ENCODE measurements at regions not wholly inside any gene's neighbourhood (a gene's known extent, or its start where the extent isn't known, plus 50 kb on each side); places are given as distances from the start of the nearest gene placed in this dataset.

GRCh38 chr15:36370051-36370730, 209.2 kb upstream of the CDIN1 start:
- DNase-seq, result no peak

GRCh38 chr15:36370731-36371112, 208.7 kb upstream of the CDIN1 start:
- no peak for DNase-seq

- no peak for DNase-seq
These were observed 207.9 kb upstream of the CDIN1 start for GRCh38 chr15:36371509-36371908.

GRCh38 chr15:36372968-36373367, 206.5 kb upstream of the CDIN1 start:
- DNase-seq, result no peak

- DNase-seq, result no peak
These were observed 205.9 kb upstream of the CDIN1 start for GRCh38 chr15:36373550-36373949.

- no peak for DNase-seq
These were observed 190.3 kb upstream of the CDIN1 start for GRCh38 chr15:36389107-36389506.

- DNase-seq, result no peak
These were observed 188.9 kb upstream of the CDIN1 start for GRCh38 chr15:36390491-36390890.

GRCh38 chr15:36392676-36393266, 186.7 kb upstream of the CDIN1 start:
- no peak for DNase-seq

- DNase-seq, result no peak
These were observed 181.2 kb upstream of the CDIN1 start for GRCh38 chr15:36398212-36398611.

- no peak for DNase-seq
These were observed 180.2 kb upstream of the CDIN1 start for GRCh38 chr15:36399276-36399675.

GRCh38 chr15:36400936-36401585, 178.4 kb upstream of the CDIN1 start:
- no peak for DNase-seq

- no peak for DNase-seq
These were observed 177.8 kb upstream of the CDIN1 start for GRCh38 chr15:36401586-36401966.

- no peak for DNase-seq
These were observed 176.1 kb upstream of the CDIN1 start for GRCh38 chr15:36403351-36403750.

- DNase-seq, result no peak
These were observed 173.1 kb upstream of the CDIN1 start for GRCh38 chr15:36406366-36406765.

GRCh38 chr15:36406911-36407310, 172.5 kb upstream of the CDIN1 start:
- DNase-seq, result no peak

GRCh38 chr15:36407647-36408046, 171.8 kb upstream of the CDIN1 start:
- no peak for DNase-seq

- DNase-seq, result no peak
These were observed 169.6 kb upstream of the CDIN1 start for GRCh38 chr15:36409819-36410218.

GRCh38 chr15:36414670-36415069, 164.8 kb upstream of the CDIN1 start:
- no peak for DNase-seq

- no peak for DNase-seq
These were observed 163.8 kb upstream of the CDIN1 start for GRCh38 chr15:36415643-36416042.

- DNase-seq, result no peak
These were observed 156.8 kb upstream of the CDIN1 start for GRCh38 chr15:36422631-36423030.

GRCh38 chr15:36426691-36427090, 152.7 kb upstream of the CDIN1 start:
- no peak for DNase-seq

- DNase-seq, result no peak
These were observed 151.2 kb upstream of the CDIN1 start for GRCh38 chr15:36428102-36428845.

- no peak for DNase-seq
These were observed 149.7 kb upstream of the CDIN1 start for GRCh38 chr15:36429707-36430106.

- DNase-seq, result no peak
These were observed 149.1 kb upstream of the CDIN1 start for GRCh38 chr15:36430280-36430679.

All from DMS153 (cell line).